Breast epithelium (tissue), 4 donors: ENCODE measurements at regions not wholly inside any gene's neighbourhood (a gene's known extent, or its start where the extent isn't known, plus 50 kb on each side); places are given as distances from the start of the nearest gene placed in this dataset.

Source experiments
- DNase-seq, 2 donors: peaks; one replicate each; pipeline ENCODE4 v3.0.0-alpha.2; 2019; ENCODE audit warnings: low spot score in 2 of 2
- H3K27ac ChIP-seq, 2 donors: fragments of 200-600 bp; sonication (generic) in 1 of 2; one replicate each; pipeline ENCODE4 v1.5.1; 2016 to 2019; ENCODE audit warnings: mild to moderate bottlenecking in 1 of 2
- H3K27me3 ChIP-seq, 2 donors: fragments of 200-600 bp; sonication (generic) in 1 of 2; one replicate each; pipeline versions ENCODE4 v1.5.1 to v1.6.0; 2017 to 2019; ENCODE audit warnings: control low read depth in 1 of 2, mild to moderate bottlenecking in 1 of 2
- H3K36me3 ChIP-seq: fragments of 200-600 bp; one replicate; pipeline ENCODE4 v1.5.1; 2019
- H3K4me1 ChIP-seq, 2 donors: fragments of 200-600 bp; sonication (generic); one replicate each; pipeline ENCODE4 v1.5.1; 2016 to 2019; ENCODE audit warnings: control low read depth in 1 of 2
- H3K4me3 ChIP-seq, 3 donors: fragments of 200-600 bp; sonication (generic); 1 replicate in 2 of 3; 2 replicates in 1 of 3; pipeline ENCODE4 v1.5.1; 2016 to 2019; ENCODE audit warnings: mild to moderate bottlenecking in 3 of 3, moderate library complexity in 2 of 3
- H3K9me3 ChIP-seq, 2 donors: fragments of 200-600 bp; sonication (generic) in 1 of 2; one replicate each; pipeline ENCODE4 v1.5.1; 2016 to 2019; ENCODE audit warnings: control low read depth in 1 of 2
- POLR2A ChIP-seq: fragments of 450-650 bp; IDR thresholded peaks from one replicate; pipeline ENCODE4 v1.6.1; 2016; ENCODE audit warnings: antibody characterized with exemption, mild to moderate bottlenecking, moderate library complexity
- POLR2AphosphoS5 ChIP-seq, 3 donors: sonication (generic); formaldehyde crosslinking; IDR thresholded peaks; one replicate each; pipeline ENCODE4 v1.6.1; 2017; ENCODE audit warnings: antibody characterized with exemption in 3 of 3
- intact Hi-C: fragments of 100-400 bp; cut with DNase I; formaldehyde crosslinking; loops from one replicate; pipeline ENCODE4 v1.15.1; 2023; ENCODE audit warnings: low total_unique reads
- TF ChIP-seq, protein P1 (sequence below), 3 donors: fragments of 450-650 bp; IDR thresholded peaks; one replicate each; pipeline ENCODE4 v1.5.1; 2016 to 2017; ENCODE audit warnings: antibody characterized with exemption in 3 of 3, mild to moderate bottlenecking in 3 of 3, moderate library complexity in 3 of 3

DNA sequence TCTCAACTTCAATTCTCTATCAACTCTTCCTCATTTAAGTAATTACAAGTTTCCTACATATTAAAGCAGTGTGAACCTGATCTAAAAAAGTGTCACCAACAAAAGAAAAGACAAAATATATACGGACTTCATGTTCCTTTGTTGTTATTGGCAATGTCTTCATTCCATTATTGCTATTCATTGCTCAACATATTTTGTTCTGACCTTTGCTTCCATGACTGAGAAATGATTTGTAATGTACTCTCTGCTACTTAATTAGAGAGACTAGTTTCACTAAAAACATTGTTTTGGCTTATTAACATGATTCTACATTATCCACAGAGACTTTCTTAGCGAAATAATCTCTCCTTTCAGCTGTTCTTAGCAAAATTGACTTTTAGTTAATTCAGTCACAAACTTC, 657.2 kb upstream of the ROBO1 start:
- DNase-seq: no peak
- H3K27me3 ChIP-seq: no peaks in the 10 kb centered on the region
- H3K4me1 ChIP-seq: no peaks in the 10 kb centered on the region
- no peak overlapping the region for H3K4me3 ChIP-seq
- no peaks in the 10 kb centered on the region for H3K36me3 ChIP-seq
- no peak overlapping the region for H3K27ac ChIP-seq
- no peaks in the 10 kb centered on the region for H3K9me3 ChIP-seq
- intact Hi-C loops: no loop called here
- TF ChIP-seq POLR2A: no peak

DNA sequence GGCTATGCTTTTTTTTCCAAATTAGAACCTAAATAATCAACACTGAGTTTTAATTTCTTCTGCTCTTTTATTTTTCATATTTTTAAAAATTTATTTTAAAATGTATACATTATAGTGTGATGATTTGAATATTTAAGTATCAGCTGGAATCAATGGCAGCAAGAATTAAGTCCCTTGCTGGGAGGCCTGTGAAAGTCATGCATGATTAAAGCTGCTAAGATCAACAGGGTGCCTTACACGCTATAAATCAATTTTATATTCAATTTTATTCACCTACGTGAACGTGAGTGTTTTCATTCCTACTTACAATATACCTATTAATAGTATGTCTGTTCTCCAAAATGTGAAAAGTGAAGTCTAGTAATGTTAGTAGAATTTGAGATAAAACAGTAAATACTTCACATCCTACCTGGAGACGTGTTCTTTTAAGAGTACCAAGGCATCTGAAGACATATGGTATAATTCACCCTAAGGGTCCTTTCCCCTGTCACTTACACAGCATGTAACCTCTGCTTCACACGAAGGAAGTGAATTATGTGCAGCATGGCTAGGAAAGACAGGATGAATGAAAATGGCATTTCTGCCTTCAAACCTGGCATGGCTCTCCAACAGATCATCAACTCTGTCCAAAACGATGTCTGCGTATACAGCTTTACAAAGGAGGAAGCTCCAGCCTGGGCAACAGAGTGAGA, 640.4 kb upstream of the ROBO1 start:
- Histone ChIP-seq H3K36me3 (no peaks in the 10 kb centered on the region), H3K27me3 (no peaks in the 10 kb centered on the region), H3K9me3 (no peaks in the 10 kb centered on the region), H3K4me3 (no peak overlapping the region), H3K4me1 (no peaks in the 10 kb centered on the region), H3K27ac (no peak overlapping the region)
- TF ChIP-seq POLR2A (no peak), POLR2AphosphoS5 (IDR thresholded peaks at IDR 0.05) (no peak)
- TF ChIP-seq, protein P1, sequence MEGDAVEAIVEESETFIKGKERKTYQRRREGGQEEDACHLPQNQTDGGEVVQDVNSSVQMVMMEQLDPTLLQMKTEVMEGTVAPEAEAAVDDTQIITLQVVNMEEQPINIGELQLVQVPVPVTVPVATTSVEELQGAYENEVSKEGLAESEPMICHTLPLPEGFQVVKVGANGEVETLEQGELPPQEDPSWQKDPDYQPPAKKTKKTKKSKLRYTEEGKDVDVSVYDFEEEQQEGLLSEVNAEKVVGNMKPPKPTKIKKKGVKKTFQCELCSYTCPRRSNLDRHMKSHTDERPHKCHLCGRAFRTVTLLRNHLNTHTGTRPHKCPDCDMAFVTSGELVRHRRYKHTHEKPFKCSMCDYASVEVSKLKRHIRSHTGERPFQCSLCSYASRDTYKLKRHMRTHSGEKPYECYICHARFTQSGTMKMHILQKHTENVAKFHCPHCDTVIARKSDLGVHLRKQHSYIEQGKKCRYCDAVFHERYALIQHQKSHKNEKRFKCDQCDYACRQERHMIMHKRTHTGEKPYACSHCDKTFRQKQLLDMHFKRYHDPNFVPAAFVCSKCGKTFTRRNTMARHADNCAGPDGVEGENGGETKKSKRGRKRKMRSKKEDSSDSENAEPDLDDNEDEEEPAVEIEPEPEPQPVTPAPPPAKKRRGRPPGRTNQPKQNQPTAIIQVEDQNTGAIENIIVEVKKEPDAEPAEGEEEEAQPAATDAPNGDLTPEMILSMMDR (IDR thresholded peaks at IDR 0.05): no peak
- no peak for DNase-seq
- intact Hi-C loops: no loop called here

DNA sequence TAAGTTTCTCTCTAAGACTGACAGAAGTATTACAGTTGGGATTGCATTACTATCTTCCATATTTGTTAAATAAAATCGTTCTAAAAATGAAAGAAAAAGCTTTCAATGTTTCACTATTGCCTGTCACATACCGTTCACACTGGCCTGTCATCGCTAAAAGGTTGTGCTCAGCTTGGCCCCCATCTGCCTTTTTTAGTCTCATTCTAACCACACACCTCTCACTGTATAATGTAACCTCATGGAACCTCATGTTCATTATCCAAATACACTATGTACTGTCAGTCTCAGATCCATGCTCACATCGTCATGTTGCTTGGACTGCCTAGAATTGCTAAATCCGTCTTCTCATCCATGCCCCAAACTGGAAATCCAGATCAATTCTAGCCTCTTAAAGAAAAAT, 637.8 kb upstream of the ROBO1 start:
- Histone ChIP-seq H3K27ac (no peak overlapping the region), H3K27me3 (no peaks in the 10 kb centered on the region), H3K9me3 (no peaks in the 10 kb centered on the region), H3K4me3 (no peak overlapping the region), H3K4me1 (no peaks in the 10 kb centered on the region), H3K36me3 (no peaks in the 10 kb centered on the region)
- intact Hi-C loops: no loop called here
- DNase-seq: no peak
- no peak for TF ChIP-seq POLR2A
- TF ChIP-seq POLR2AphosphoS5 (IDR thresholded peaks at IDR 0.05): no peak
- TF ChIP-seq, protein P1 (IDR thresholded peaks at IDR 0.05): no peak

DNA sequence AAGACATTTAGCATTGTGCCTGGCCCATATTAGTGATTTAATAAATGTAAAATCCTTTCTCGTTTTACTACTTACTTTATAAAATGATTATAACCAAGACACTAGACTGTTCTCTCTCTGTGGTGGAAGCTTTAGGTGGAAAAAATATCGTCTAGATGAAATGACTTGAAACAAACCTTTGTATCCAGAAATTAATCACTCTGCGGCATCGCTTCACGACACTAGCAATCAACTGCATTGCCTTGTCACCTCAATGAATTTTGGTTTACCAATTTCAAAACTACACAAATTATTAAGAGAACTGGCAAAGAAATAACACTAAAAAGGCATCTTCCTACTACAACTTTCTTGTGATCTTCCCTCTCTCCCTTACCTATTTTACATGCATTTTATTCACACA, 627.2 kb upstream of the ROBO1 start:
- no peaks in the 10 kb centered on the region for H3K27me3 ChIP-seq
- no peaks in the 10 kb centered on the region for H3K36me3 ChIP-seq
- TF ChIP-seq POLR2AphosphoS5 (IDR thresholded peaks at IDR 0.05): no peak
- TF ChIP-seq, protein P1 (IDR thresholded peaks at IDR 0.05): no peak
- TF ChIP-seq POLR2A: no peak
- no peaks in the 10 kb centered on the region for H3K9me3 ChIP-seq
- no peak overlapping the region for H3K4me3 ChIP-seq
- H3K4me1 ChIP-seq: no peaks in the 10 kb centered on the region
- no peak overlapping the region for H3K27ac ChIP-seq
- intact Hi-C loops: no loop called here
- no peak for DNase-seq

DNA sequence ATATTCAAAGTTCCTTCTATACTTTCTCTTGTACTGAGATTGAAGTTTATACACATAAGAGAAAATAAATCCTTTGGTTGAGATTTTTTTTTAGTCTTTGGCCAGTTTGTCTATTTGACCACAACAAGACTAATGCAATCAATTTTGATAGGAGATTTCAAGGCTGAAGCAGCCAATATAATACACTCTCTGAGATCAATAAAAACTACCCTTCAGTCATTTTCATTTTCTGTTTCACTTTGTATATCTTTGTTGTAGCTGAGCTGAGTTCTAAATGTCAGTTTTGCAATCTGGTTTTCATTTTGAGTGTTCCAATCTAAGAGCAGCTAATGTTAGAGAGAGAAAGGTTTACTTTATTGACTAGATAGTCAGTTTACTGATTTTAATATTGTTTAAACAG, 623.8 kb upstream of the ROBO1 start:
- Histone ChIP-seq H3K4me1 (no peaks in the 10 kb centered on the region), H3K27me3 (no peaks in the 10 kb centered on the region), H3K36me3 (no peaks in the 10 kb centered on the region), H3K9me3 (peaks cover 0 to 8% of the 10 kb centered on the region in 2 donors), H3K27ac (no peak overlapping the region), H3K4me3 (no peak overlapping the region)
- intact Hi-C loops: no loop called here
- no peak for DNase-seq
- TF ChIP-seq, protein P1 (IDR thresholded peaks at IDR 0.05): no peak
- TF ChIP-seq POLR2AphosphoS5 (IDR thresholded peaks at IDR 0.05) (no peak), POLR2A (no peak)
